ENCODE measurements at regions not wholly inside any gene's neighbourhood (a gene's known extent, or its start where the extent isn't known, plus 50 kb on each side); places are given as distances from the start of the nearest gene placed in this dataset.

DNA sequence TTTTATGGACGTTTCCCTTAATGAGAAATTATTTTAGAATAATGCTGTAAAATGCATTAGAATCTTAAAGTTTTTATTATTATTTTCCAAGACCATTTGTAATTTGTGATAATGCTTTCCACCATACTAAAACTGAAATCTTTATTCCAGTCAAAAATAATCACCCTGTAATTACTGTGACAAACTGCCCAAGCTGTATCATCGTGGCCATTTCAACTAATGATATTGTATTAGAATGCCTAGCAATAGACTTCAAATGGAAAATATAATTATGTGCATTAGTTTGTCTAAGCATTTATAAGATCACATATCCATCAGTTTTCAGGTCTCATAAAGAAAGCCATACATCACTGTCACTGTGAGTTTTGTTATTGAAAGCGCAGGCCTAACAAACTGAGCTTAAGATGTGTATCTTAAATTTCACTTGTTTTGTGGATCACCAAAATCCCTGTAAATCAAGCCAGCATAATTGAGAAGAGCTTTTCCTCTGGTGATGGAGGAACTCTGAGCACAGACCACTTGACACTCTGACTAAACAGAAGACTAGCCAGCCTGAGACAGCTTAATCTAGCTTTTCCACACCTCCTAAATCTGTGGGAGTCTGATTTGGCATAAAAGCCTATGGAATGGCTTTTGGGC, 1312.2 kb upstream of the ACVR2A start:
- H3K27ac Mint-ChIP-seq, result no peak overlapping the region
- DNase-seq (no peak), ATAC-seq (no peak)
- H3K4me1 Mint-ChIP-seq, result no peaks in the 10 kb centered on the region
- H3K36me3 Mint-ChIP-seq (ENCODE audit: low read depth), result no peaks in the 10 kb centered on the region
- H3K9me3 ChIP-seq (ENCODE audit: control insufficient read depth, low read length, poor library complexity, severe bottlenecking), result no peaks in the 10 kb centered on the region
- no peaks in the 10 kb centered on the region for H3K27me3 Mint-ChIP-seq
- H3K4me3 Mint-ChIP-seq, result no peak overlapping the region

DNA sequence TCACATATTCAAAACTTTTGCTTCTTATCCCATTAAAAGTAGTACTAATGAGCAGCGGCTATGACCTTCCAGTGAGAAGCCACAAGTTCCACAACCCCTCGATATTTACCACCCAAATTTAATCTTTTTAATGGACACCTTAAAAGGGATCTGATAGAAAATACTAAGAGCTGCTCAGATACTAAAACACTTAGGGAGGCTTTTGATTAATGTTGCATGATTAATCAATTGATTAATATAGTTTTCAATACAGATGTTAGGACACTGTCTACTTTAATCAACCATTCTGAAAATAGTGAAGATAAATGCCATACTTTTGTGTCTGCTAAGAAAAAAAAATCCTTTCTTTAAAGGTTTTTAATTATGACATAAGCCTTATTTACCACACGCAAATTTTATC, 1312.8 kb upstream of the ACVR2A start:
- H3K36me3 Mint-ChIP-seq (ENCODE audit: low read depth), result no peaks in the 10 kb centered on the region
- DNase-seq (no peak), ATAC-seq (no peak)
- H3K27me3 Mint-ChIP-seq, result no peaks in the 10 kb centered on the region
- H3K9me3 ChIP-seq (ENCODE audit: control insufficient read depth, low read length, poor library complexity, severe bottlenecking), result no peaks in the 10 kb centered on the region
- H3K27ac Mint-ChIP-seq, result no peak overlapping the region
- H3K4me1 Mint-ChIP-seq, result no peaks in the 10 kb centered on the region
- no peak overlapping the region for H3K4me3 Mint-ChIP-seq

GRCh38 chr2:146530886-146531285, 1313.9 kb upstream of the ACVR2A start:
- DNase-seq (no peak), ATAC-seq (no peak)
- Mint-ChIP-seq H3K27me3 (no peaks in the 10 kb centered on the region), H3K27ac (no peak overlapping the region), H3K36me3 (ENCODE audit: low read depth) (no peaks in the 10 kb centered on the region), H3K4me1 (no peaks in the 10 kb centered on the region), H3K4me3 (no peak overlapping the region)
- H3K9me3 ChIP-seq (ENCODE audit: control insufficient read depth, low read length, poor library complexity, severe bottlenecking), result no peaks in the 10 kb centered on the region

DNA sequence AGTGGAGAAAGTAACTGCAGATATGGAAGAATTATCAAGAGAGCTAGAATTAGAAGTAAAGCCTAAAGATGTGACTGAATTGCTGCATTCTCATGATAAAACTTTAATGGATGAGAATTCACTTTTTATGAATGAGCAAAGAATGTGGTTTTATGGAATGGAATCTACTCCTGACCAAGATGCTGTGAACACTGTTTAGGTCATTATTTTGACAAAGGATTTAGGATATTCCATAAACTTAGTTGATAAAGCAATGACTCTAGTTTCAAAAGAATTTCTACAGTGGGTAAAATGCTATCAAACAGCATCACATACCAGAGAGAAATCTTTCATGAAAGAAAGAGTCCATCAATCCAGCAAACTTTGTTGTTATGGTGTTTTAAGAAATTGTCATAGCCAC, 1317.7 kb upstream of the ACVR2A start:
- no peak overlapping the region for H3K4me3 Mint-ChIP-seq
- DNase-seq (no peak), ATAC-seq (no peak)
- no peaks in the 10 kb centered on the region for H3K36me3 Mint-ChIP-seq (ENCODE audit: low read depth)
- H3K27ac Mint-ChIP-seq, result no peak overlapping the region
- H3K9me3 ChIP-seq (ENCODE audit: control insufficient read depth, low read length, poor library complexity, severe bottlenecking), result no peaks in the 10 kb centered on the region
- no peaks in the 10 kb centered on the region for H3K4me1 Mint-ChIP-seq
- H3K27me3 Mint-ChIP-seq, result no peaks in the 10 kb centered on the region

GRCh38 chr2:146523196-146523595, 1321.6 kb upstream of the ACVR2A start:
- DNase-seq (no peak), ATAC-seq (no peak)
- Mint-ChIP-seq H3K27ac (no peak overlapping the region), H3K36me3 (ENCODE audit: low read depth) (no peaks in the 10 kb centered on the region), H3K4me1 (no peaks in the 10 kb centered on the region), H3K27me3 (no peaks in the 10 kb centered on the region), H3K4me3 (no peak overlapping the region)
- H3K9me3 ChIP-seq (ENCODE audit: control insufficient read depth, low read length, poor library complexity, severe bottlenecking), result no peaks in the 10 kb centered on the region

DNA sequence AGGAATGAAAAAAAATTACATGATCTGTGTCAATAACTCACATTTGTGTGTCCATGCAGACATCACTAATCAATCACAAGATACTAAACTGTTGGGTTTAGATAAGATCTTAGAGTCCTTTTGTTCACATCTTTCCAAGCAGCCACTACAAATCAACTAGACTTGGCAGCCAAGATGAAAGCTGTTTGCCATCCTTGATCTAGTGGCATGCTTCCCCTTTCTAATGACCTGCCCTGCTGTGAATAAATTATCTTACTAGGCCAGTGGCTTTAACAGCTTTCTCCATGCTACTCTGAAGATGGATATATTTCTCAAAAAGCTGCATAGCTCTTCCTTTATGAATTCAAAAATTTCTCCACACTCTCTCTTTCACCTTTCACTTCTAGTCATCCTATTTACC, 1338.0 kb upstream of the ACVR2A start:
- Mint-ChIP-seq H3K36me3 (ENCODE audit: low read depth) (no peaks in the 10 kb centered on the region), H3K27ac (no peak overlapping the region), H3K4me1 (no peaks in the 10 kb centered on the region), H3K27me3 (no peaks in the 10 kb centered on the region), H3K4me3 (no peak overlapping the region)
- H3K9me3 ChIP-seq (ENCODE audit: control insufficient read depth, low read length, poor library complexity, severe bottlenecking), result no peaks in the 10 kb centered on the region
- DNase-seq, result no peak
- ATAC-seq, result no peak

GRCh38 chr2:146503366-146503765, 1341.5 kb upstream of the ACVR2A start:
- DNase-seq (no peak), ATAC-seq (no peak)
- no peaks in the 10 kb centered on the region for H3K27me3 Mint-ChIP-seq
- no peaks in the 10 kb centered on the region for H3K4me1 Mint-ChIP-seq
- H3K27ac Mint-ChIP-seq, result no peak overlapping the region
- no peaks in the 10 kb centered on the region for H3K9me3 ChIP-seq (ENCODE audit: control insufficient read depth, low read length, poor library complexity, severe bottlenecking)
- H3K4me3 Mint-ChIP-seq, result no peak overlapping the region
- no peaks in the 10 kb centered on the region for H3K36me3 Mint-ChIP-seq (ENCODE audit: low read depth)

DNA sequence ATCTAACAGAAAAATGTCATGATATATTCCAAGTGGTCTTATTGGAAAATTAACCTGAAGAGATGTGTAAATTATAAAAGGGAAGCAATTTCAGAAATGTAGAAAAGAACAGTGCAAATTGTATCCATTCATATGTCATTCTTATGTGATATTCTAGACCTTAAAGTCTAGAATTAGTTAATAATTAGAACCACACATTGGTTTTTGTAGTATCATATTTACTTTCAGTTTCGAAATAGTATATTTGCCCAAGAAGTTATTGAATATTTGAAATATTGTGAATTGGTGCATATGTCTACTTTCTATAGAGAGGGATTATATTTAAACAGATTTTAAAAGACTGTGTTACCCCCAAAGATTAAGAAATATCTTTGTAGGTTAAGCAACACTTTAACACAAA, 1348.6 kb upstream of the ACVR2A start:
- H3K9me3 ChIP-seq (ENCODE audit: control insufficient read depth, low read length, poor library complexity, severe bottlenecking), result no peaks in the 10 kb centered on the region
- no peak for DNase-seq
- no peaks in the 10 kb centered on the region for H3K27me3 Mint-ChIP-seq
- ATAC-seq, result no peak
- H3K4me3 Mint-ChIP-seq, result no peak overlapping the region
- no peak overlapping the region for H3K27ac Mint-ChIP-seq
- no peaks in the 10 kb centered on the region for H3K4me1 Mint-ChIP-seq
- H3K36me3 Mint-ChIP-seq (ENCODE audit: low read depth), result no peaks in the 10 kb centered on the region

DNA sequence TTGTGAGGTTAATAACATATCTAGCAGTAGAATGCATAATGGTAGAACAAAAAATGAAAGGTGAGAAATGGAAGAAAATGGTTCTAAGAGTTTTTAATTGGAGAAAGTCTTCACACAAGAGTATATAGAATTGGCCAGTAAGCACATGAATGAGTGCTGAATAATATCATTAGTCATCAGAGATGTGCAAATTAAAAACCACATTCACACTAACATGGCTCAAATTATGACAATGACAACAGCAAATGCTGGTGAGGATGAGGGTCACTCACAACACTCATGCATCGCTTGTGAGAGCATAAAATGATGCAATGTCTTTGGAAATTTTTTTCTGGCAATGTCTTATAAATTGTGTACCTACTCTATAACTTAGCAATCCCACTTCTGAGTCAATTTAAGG, 1355.4 kb upstream of the ACVR2A start:
- DNase-seq (no peak), ATAC-seq (no peak)
- Mint-ChIP-seq H3K4me3 (no peak overlapping the region), H3K27me3 (no peaks in the 10 kb centered on the region), H3K36me3 (ENCODE audit: low read depth) (no peaks in the 10 kb centered on the region), H3K4me1 (no peaks in the 10 kb centered on the region), H3K27ac (no peak overlapping the region)
- no peaks in the 10 kb centered on the region for H3K9me3 ChIP-seq (ENCODE audit: control insufficient read depth, low read length, poor library complexity, severe bottlenecking)

- no peaks in the 10 kb centered on the region for H3K9me3 ChIP-seq (ENCODE audit: control insufficient read depth, low read length, poor library complexity, severe bottlenecking)
- ATAC-seq (no peak), DNase-seq (no peak)
- H3K36me3 Mint-ChIP-seq (ENCODE audit: low read depth), result no peaks in the 10 kb centered on the region
- H3K4me1 Mint-ChIP-seq, result no peaks in the 10 kb centered on the region
- H3K27me3 Mint-ChIP-seq, result no peaks in the 10 kb centered on the region
- no peak overlapping the region for H3K4me3 Mint-ChIP-seq
- H3K27ac Mint-ChIP-seq, result no peak overlapping the region
These were observed 1363.2 kb upstream of the ACVR2A start for GRCh38 chr2:146481629-146482028.

DNA sequence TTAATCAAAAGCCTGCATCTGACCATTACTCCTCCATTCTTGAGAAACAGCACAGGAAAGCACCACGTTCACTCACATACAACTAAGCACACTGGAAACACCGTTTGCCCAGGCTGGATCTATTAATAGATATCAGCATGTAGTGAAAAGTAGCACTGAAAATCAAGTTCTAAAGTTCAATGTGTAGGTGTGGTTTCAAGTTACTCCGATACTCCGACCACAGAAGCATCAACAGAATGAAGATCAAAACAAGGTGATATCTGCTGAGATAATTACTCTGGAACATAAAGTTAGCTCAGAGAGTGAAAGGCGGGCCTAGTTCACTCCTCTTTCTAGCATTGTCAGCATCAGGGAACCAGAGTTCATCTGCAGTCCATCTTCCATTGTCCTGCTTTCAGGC, 1367.4 kb upstream of the ACVR2A start:
- Mint-ChIP-seq H3K27ac (no peak overlapping the region), H3K36me3 (ENCODE audit: low read depth) (no peaks in the 10 kb centered on the region), H3K27me3 (no peaks in the 10 kb centered on the region), H3K4me1 (no peaks in the 10 kb centered on the region), H3K4me3 (no peak overlapping the region)
- DNase-seq (no peak), ATAC-seq (no peak)
- H3K9me3 ChIP-seq (ENCODE audit: control insufficient read depth, low read length, poor library complexity, severe bottlenecking), result no peaks in the 10 kb centered on the region

GRCh38 chr2:146468578-146468977, 1376.3 kb upstream of the ACVR2A start:
- H3K9me3 ChIP-seq (ENCODE audit: control insufficient read depth, low read length, poor library complexity, severe bottlenecking), result peaks cover 2% of the 10 kb centered on the region
- Mint-ChIP-seq H3K4me1 (no peaks in the 10 kb centered on the region), H3K27me3 (no peaks in the 10 kb centered on the region), H3K36me3 (ENCODE audit: low read depth) (no peaks in the 10 kb centered on the region), H3K27ac (no peak overlapping the region), H3K4me3 (no peak overlapping the region)
- ATAC-seq (no peak), DNase-seq (no peak)

- no peaks in the 10 kb centered on the region for H3K27me3 Mint-ChIP-seq
- peaks cover 2% of the 10 kb centered on the region for H3K9me3 ChIP-seq (ENCODE audit: control insufficient read depth, low read length, poor library complexity, severe bottlenecking)
- no peaks in the 10 kb centered on the region for H3K36me3 Mint-ChIP-seq (ENCODE audit: low read depth)
- H3K27ac Mint-ChIP-seq, result no peak overlapping the region
- H3K4me3 Mint-ChIP-seq, result no peak overlapping the region
- DNase-seq, result no peak
- no peaks in the 10 kb centered on the region for H3K4me1 Mint-ChIP-seq
- no peak for ATAC-seq
These were observed 1377.4 kb upstream of the ACVR2A start for GRCh38 chr2:146467425-146467824.

DNA sequence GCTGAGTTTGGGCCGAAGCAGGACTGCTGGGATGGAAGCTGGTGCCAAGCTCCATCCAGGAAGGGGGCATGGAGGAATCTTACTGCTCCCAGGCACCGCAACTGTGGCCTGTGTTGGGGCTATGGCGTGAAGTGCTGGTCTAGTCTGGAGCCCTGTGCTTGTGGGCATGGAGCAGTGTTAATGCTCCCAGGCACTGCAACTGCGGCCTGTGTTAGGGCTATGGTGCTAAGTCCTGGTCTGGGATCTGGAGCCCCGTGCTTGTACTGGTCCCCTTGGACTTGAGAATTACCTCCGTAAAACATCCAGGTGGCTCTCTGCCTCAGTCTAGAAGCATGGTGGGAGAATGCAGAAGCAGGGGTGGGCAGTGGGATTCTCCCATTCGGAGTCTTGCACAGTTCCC, 1379.4 kb upstream of the ACVR2A start:
- no peak overlapping the region for H3K27ac Mint-ChIP-seq
- no peaks in the 10 kb centered on the region for H3K36me3 Mint-ChIP-seq (ENCODE audit: low read depth)
- H3K4me1 Mint-ChIP-seq, result no peaks in the 10 kb centered on the region
- no peak for DNase-seq
- H3K4me3 Mint-ChIP-seq, result no peak overlapping the region
- H3K9me3 ChIP-seq (ENCODE audit: control insufficient read depth, low read length, poor library complexity, severe bottlenecking), result peaks cover 2% of the 10 kb centered on the region
- no peaks in the 10 kb centered on the region for H3K27me3 Mint-ChIP-seq
- ATAC-seq, result no peak
